IMR-90 (cell line): ENCODE measurements at regions not wholly inside any gene's neighbourhood (a gene's known extent, or its start where the extent isn't known, plus 50 kb on each side); places are given as distances from the start of the nearest gene placed in this dataset.

ENCODE experiments used
- ATAC-seq: fragments of 200-7000 bp; cut with Tn5 transposase; 2 replicates; pipeline ENCODE4 v1.9.1; 2020; ENCODE audit warnings: low read depth, mild to moderate bottlenecking, moderate library complexity
- BruUV-seq: library from RNA; stranded (reverse); fragments of 400-500 nt; replicated peaks from 2 replicates; lab custom pipeline; 2021; lab: Mats Ljungman, UMichigan
- CTCF ChIA-PET: fragments of 300-600 bp; formaldehyde crosslinking; extraction: SDS; loops from one replicate; lab custom pipeline; 2021; ENCODE audit warnings: antibody characterized with exemption; lab: Yijun Ruan, JAX
- POLR2A ChIA-PET: fragments of 300-600 bp; sonication (Branson Sonifier 250); formaldehyde crosslinking; loops from one replicate; lab custom pipeline; 2022; ENCODE audit warnings: antibody characterized with exemption; ENCODE audit not compliant: unreplicated experiment; lab: Charles Lee
- DNase-seq: peaks from one replicate; pipeline ENCODE4 v3.0.0; 2013
- H2AFZ ChIP-seq: replicated peaks from 2 replicates; pipeline ENCODE3; 2013; ENCODE audit warnings: low read length, mild to moderate bottlenecking; ENCODE audit not compliant: poor library complexity
- H2AK5ac ChIP-seq: 2 replicates; pipeline ENCODE4 v1.6.1; 2013; ENCODE audit warnings: low read depth, low read length, inconsistent platforms
- H2AK9ac ChIP-seq: replicated peaks from 2 replicates; pipeline ENCODE3; 2013; ENCODE audit warnings: mild to moderate bottlenecking, low read depth, low read length, moderate library complexity; ENCODE audit not compliant: poor library complexity
- H2BK120ac ChIP-seq: 2 replicates; pipeline ENCODE4 v1.6.1; 2013; ENCODE audit warnings: low read depth, low read length, inconsistent platforms
- H2BK15ac ChIP-seq: 3 replicates; pipeline ENCODE4 v1.6.1; 2013; ENCODE audit warnings: low read depth, low read length, inconsistent platforms
- H2BK20ac ChIP-seq: 2 replicates; pipeline ENCODE4 v1.6.1; 2013; ENCODE audit warnings: low read depth, mild to moderate bottlenecking, inconsistent platforms, low read length, moderate library complexity
- H2BK5ac ChIP-seq: 2 replicates; pipeline ENCODE4 v1.6.1; 2013; ENCODE audit warnings: mild to moderate bottlenecking, low read depth, low read length, inconsistent platforms; ENCODE audit not compliant: poor library complexity, severe bottlenecking
- H3K14ac ChIP-seq: replicated peaks from 2 replicates; pipeline ENCODE4 v1.6.1; 2013; ENCODE audit warnings: low read depth, low read length, inconsistent platforms
- H3K18ac ChIP-seq: 2 replicates; pipeline ENCODE4 v1.6.1; 2013; ENCODE audit warnings: low read depth, low read length, control low read depth
- H3K23ac ChIP-seq: 2 replicates; pipeline ENCODE4 v1.6.1; 2013; ENCODE audit warnings: low read depth, low read length, inconsistent platforms
- H3K27ac ChIP-seq: 2 replicates; pipeline ENCODE4 v1.5.1; 2013; ENCODE audit warnings: mild to moderate bottlenecking, control low read depth, low read length; ENCODE audit not compliant: insufficient read depth
- H3K27me3 ChIP-seq: 2 replicates; pipeline ENCODE4 v1.6.1; 2013; ENCODE audit warnings: low read length; ENCODE audit not compliant: control insufficient read depth, insufficient read depth
- H3K36me3 ChIP-seq: 2 replicates; pipeline ENCODE4 v1.6.1; 2013; ENCODE audit warnings: low read length, mixed read lengths; ENCODE audit not compliant: control insufficient read depth, insufficient read depth
- H3K4ac ChIP-seq: 2 replicates; pipeline ENCODE4 v1.6.1; 2013; ENCODE audit warnings: low read depth, low read length, inconsistent platforms
- H3K4me1 ChIP-seq: 2 replicates; pipeline ENCODE4 v1.6.1; 2013; ENCODE audit warnings: low read length, mixed read lengths; ENCODE audit not compliant: control insufficient read depth, insufficient read depth
- H3K4me2 ChIP-seq: 2 replicates; pipeline ENCODE4 v1.6.1; 2013; ENCODE audit warnings: low read depth, mild to moderate bottlenecking, control low read depth, low read length, moderate library complexity
- H3K4me3 ChIP-seq: 2 replicates; pipeline ENCODE4 v1.5.1; 2013; ENCODE audit warnings: low read depth, mild to moderate bottlenecking, control low read depth, low read length, moderate library complexity; ENCODE audit not compliant: insufficient read depth
- H3K56ac ChIP-seq: 2 replicates; pipeline ENCODE4 v1.6.1; 2013; ENCODE audit warnings: low read length, inconsistent platforms; ENCODE audit not compliant: insufficient read depth; ENCODE audit errors: extremely low read depth
- H3K79me1 ChIP-seq, 2 experiments: 2 replicates each; pipeline ENCODE4 v1.6.1; 2013; ENCODE audit warnings: low read length in 2 of 2, inconsistent platforms in 1 of 2, low read depth in 1 of 2
- H3K9ac ChIP-seq: 2 replicates; pipeline ENCODE4 v1.6.1; 2013; ENCODE audit warnings: low read depth, low read length, control low read depth
- H3K9me1 ChIP-seq: 2 replicates; pipeline ENCODE4 v1.6.1; 2013; ENCODE audit warnings: low read length, inconsistent platforms; ENCODE audit not compliant: insufficient read depth
- H3K9me3 ChIP-seq: 2 replicates; pipeline ENCODE4 v1.6.1; 2013; ENCODE audit warnings: low read length; ENCODE audit not compliant: control insufficient read depth, insufficient read depth
- H4K20me1 ChIP-seq: 2 replicates; pipeline ENCODE4 v1.6.1; 2013; ENCODE audit warnings: low read length, inconsistent platforms; ENCODE audit not compliant: insufficient read depth
- H4K5ac ChIP-seq: 2 replicates; pipeline ENCODE4 v1.6.1; 2013; ENCODE audit warnings: mild to moderate bottlenecking, low read depth, low read length, control low read depth
- H4K8ac ChIP-seq, 2 experiments: 2 replicates each; pipeline ENCODE4 v1.6.1; 2013; ENCODE audit warnings: low read depth in 2 of 2, low read length in 2 of 2, control low read depth in 1 of 2, inconsistent platforms in 1 of 2
- H4K91ac ChIP-seq: 2 replicates; pipeline ENCODE4 v1.6.1; 2013; ENCODE audit warnings: low read depth, low read length, inconsistent platforms; ENCODE audit not compliant: insufficient read depth
- BHLHE40 ChIP-seq: fragments of 150-350 bp; IDR thresholded peaks from 2 replicates; pipeline ENCODE4 v1.6.1; 2016; ENCODE audit warnings: mild to moderate bottlenecking, low read depth, low read length
- FOS ChIP-seq: fragments of 150-350 bp; IDR thresholded peaks from 2 replicates; pipeline ENCODE4 v1.6.1; 2016; ENCODE audit warnings: low read depth, low read length
- MAZ ChIP-seq: IDR thresholded peaks from 2 replicates; pipeline ENCODE4 v1.6.1; 2012; ENCODE audit warnings: low read depth, mild to moderate bottlenecking, low read length, improper control_type of control experiment, moderate library complexity, borderline replicate concordance
- NFE2L2 ChIP-seq: fragments of 150-350 bp; IDR thresholded peaks from 2 replicates; pipeline ENCODE4 v1.6.1; 2016; ENCODE audit warnings: low read depth, mild to moderate bottlenecking, low read length
- RAD21 ChIP-seq: IDR thresholded peaks from 2 replicates; pipeline ENCODE4 v1.6.1; 2012; ENCODE audit warnings: low read length, improper control_type of control experiment
- WGBS, 2 experiments: methylation state at CpG; one replicate each; pipeline versions ENCODE4 v1.1.5 to v1.1.7; 2013; ENCODE audit warnings: missing lambda C conversion rate in 2 of 2; ENCODE audit not compliant: insufficient read length in 1 of 2; ENCODE audit errors: extremely low coverage in 2 of 2; 5-methylcytosine and 5-hydroxymethylcytosine counted together
- dilution Hi-C: fragments of 300-500 bp; cut with HindIII; formaldehyde crosslinking; loops from one replicate; pipeline ENCODE4 v1.14.3; 2018; ENCODE audit warnings: low sequenced_read_pairs; ENCODE audit not compliant: unreplicated experiment
- in situ Hi-C: fragments of 300-500 bp; cut with MboI; formaldehyde crosslinking; loops from 3 replicates; pipeline ENCODE4 v1.14.3; 2019; ENCODE audit warnings: low sequenced_read_pairs, inconsistent platforms, mixed read lengths
- intact Hi-C: fragments of 100-400 bp; cut with micrococcal nuclease; formaldehyde crosslinking; loops from 2 replicates; pipeline ENCODE4 v1.10.0; 2022
- TF ChIP-seq, protein P1 (sequence below): conservative IDR thresholded peaks from 2 replicates; pipeline ENCODE4 v1.5.1; 2012; ENCODE audit warnings: mild to moderate bottlenecking, low read depth, low read length, improper control_type of control experiment

- CTCF ChIA-PET, result interaction anchor here (0.7 kb wide), 1 partner anchor 1485 kb away, joined by 4 read pairs; no protein-coding TSS in a partner anchor
Measured at GRCh38 chr6:2416128-2416712, 170.8 kb upstream of the GMDS start.

More at GRCh38 chr6:2416128-2416712, 170.8 kb upstream of the GMDS start:
- ATAC-seq (no peak), DNase-seq (no peak)
- H3K9me3 ChIP-seq, result no peaks in the 10 kb centered on the region
- no peaks in the 10 kb centered on the region for H3K36me3 ChIP-seq
- H3K4ac ChIP-seq, result no peak overlapping the region
- no peak overlapping the region for H4K91ac ChIP-seq
- H3K27ac ChIP-seq, result no peak overlapping the region
- no peaks in the 10 kb centered on the region for H4K20me1 ChIP-seq
- H2BK20ac ChIP-seq, result no peak overlapping the region
- H3K79me1 ChIP-seq, result no peaks in the 10 kb centered on the region
- TF ChIP-seq MAZ (no peak), NFE2L2 (no peak), FOS (no peak), BHLHE40 (no peak), RAD21 (no peak)
- TF ChIP-seq, protein P1, sequence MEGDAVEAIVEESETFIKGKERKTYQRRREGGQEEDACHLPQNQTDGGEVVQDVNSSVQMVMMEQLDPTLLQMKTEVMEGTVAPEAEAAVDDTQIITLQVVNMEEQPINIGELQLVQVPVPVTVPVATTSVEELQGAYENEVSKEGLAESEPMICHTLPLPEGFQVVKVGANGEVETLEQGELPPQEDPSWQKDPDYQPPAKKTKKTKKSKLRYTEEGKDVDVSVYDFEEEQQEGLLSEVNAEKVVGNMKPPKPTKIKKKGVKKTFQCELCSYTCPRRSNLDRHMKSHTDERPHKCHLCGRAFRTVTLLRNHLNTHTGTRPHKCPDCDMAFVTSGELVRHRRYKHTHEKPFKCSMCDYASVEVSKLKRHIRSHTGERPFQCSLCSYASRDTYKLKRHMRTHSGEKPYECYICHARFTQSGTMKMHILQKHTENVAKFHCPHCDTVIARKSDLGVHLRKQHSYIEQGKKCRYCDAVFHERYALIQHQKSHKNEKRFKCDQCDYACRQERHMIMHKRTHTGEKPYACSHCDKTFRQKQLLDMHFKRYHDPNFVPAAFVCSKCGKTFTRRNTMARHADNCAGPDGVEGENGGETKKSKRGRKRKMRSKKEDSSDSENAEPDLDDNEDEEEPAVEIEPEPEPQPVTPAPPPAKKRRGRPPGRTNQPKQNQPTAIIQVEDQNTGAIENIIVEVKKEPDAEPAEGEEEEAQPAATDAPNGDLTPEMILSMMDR, result no peak
- POLR2A ChIA-PET, result no interaction called here
- no peak overlapping the region for H3K18ac ChIP-seq
- H2AFZ ChIP-seq, result no peak overlapping the region
- dilution Hi-C loops, result no loop called here
- H2BK15ac ChIP-seq, result no peak overlapping the region
- no peaks in the 10 kb centered on the region for H3K27me3 ChIP-seq
- H4K5ac ChIP-seq, result no peak overlapping the region
- intact Hi-C loops, result no loop called here
- H3K4me3 ChIP-seq, result no peak overlapping the region
- H3K4me2 ChIP-seq, result no peak overlapping the region
- H2BK5ac ChIP-seq, result no peak overlapping the region
- no peak overlapping the region for H3K9ac ChIP-seq
- H4K8ac ChIP-seq, result no peak overlapping the region
- H3K9me1 ChIP-seq, result no peaks in the 10 kb centered on the region
- no CpG with 5 or more reads among the region's 1 CpG for WGBS, 2 experiments
- in situ Hi-C loops, result no loop called here
- no peak overlapping the region for H3K14ac ChIP-seq
- no peak overlapping the region for H3K23ac ChIP-seq
- no peak overlapping the region for H2AK9ac ChIP-seq
- H2AK5ac ChIP-seq, result no peak overlapping the region
- no peak overlapping the region for H3K56ac ChIP-seq
- no TSS peak for BruUV-seq
- no peaks in the 10 kb centered on the region; the same call in 1 of the 2 replicates for H3K4me1 ChIP-seq
- no peak overlapping the region for H2BK120ac ChIP-seq
